ENCODE measurements at regions not wholly inside any gene's neighbourhood (a gene's known extent, or its start where the extent isn't known, plus 50 kb on each side); places are given as distances from the start of the nearest gene placed in this dataset.

DNA sequence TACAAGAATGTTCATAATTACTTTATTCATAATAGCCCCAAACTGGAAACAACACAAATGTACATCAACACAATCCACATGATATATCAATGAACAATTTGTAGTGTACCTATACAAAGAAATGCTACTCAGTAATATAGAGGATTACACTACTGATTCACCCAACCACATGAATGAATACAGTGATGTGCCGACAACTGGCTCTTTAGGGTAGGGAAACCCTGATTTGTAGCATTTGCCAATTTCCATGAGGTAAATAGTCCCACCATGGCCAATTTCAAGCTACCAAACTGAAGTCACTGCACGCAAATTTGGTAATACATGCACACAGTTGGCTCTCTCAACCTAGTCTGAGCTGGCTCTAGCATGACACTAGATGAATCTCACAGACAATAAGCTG, 190.4 kb upstream of the KRR1 start:
- H3K36me3 ChIP-seq (ENCODE audit: control insufficient read depth in 4 of 4, insufficient read depth in 3 of 4, low read depth in 1 of 4, low read length in 3 of 4), result no peaks in the 10 kb centered on the region
- H3K27ac ChIP-seq (ENCODE audit: low read depth in 1 of 2, low read length in 2 of 2), result no peak overlapping the region
- no peaks in the 10 kb centered on the region for H3K4me1 ChIP-seq (ENCODE audit: control insufficient read depth in 4 of 4, insufficient read depth in 4 of 4, low read length in 3 of 4)
- no peak for DNase-seq (ENCODE audit: low spot score)
- 97% methylated on average over 2 of the region's 2 CpGs for WGBS
- H3K27me3 ChIP-seq (ENCODE audit: control insufficient read depth in 4 of 4, insufficient read depth in 4 of 4, low read length in 3 of 4), result no peaks in the 10 kb centered on the region
- H3K9me3 ChIP-seq (ENCODE audit: control insufficient read depth in 4 of 4, low read length in 3 of 4), result no peaks in the 10 kb centered on the region
- H3K9ac ChIP-seq (ENCODE audit: low read depth in 1 of 2, low read length in 2 of 2), result no peak overlapping the region
- no peak overlapping the region for H3K4me3 ChIP-seq (ENCODE audit: low read depth in 1 of 3, low read length in 3 of 3)
- no peak for TF ChIP-seq RAD21 (IDR thresholded peaks at IDR 0.05)
- no peak for TF ChIP-seq EGR1 (IDR thresholded peaks at IDR 0.05; ENCODE audit: low read depth in 2 of 2)
- TF ChIP-seq CTCF (IDR thresholded peaks at IDR 0.05; ENCODE audit: low read depth, low read length, missing input control), result no peak
- no peak for TF ChIP-seq RXRA (IDR thresholded peaks at IDR 0.05)
- no peak for TF ChIP-seq GABPA (IDR thresholded peaks at IDR 0.05 in 1 of 2, conservative IDR thresholded peaks at IDR 0.05 in 1 of 2)
- TF ChIP-seq FOXA2 (IDR thresholded peaks at IDR 0.05), result no peak
- TF ChIP-seq HNF4G (IDR thresholded peaks at IDR 0.05), result no peak
- no peak for TF ChIP-seq FOXA1 (IDR thresholded peaks at IDR 0.05)
- TF ChIP-seq NR2F2 (IDR thresholded peaks at IDR 0.05), result no peak
- TF ChIP-seq HNF4A (conservative IDR thresholded peaks at IDR 0.05), result no peak
- TF ChIP-seq, protein P1, sequence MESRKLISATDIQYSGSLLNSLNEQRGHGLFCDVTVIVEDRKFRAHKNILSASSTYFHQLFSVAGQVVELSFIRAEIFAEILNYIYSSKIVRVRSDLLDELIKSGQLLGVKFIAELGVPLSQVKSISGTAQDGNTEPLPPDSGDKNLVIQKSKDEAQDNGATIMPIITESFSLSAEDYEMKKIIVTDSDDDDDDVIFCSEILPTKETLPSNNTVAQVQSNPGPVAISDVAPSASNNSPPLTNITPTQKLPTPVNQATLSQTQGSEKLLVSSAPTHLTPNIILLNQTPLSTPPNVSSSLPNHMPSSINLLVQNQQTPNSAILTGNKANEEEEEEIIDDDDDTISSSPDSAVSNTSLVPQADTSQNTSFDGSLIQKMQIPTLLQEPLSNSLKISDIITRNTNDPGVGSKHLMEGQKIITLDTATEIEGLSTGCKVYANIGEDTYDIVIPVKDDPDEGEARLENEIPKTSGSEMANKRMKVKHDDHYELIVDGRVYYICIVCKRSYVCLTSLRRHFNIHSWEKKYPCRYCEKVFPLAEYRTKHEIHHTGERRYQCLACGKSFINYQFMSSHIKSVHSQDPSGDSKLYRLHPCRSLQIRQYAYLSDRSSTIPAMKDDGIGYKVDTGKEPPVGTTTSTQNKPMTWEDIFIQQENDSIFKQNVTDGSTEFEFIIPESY (IDR thresholded peaks at IDR 0.05), result no peak

DNA sequence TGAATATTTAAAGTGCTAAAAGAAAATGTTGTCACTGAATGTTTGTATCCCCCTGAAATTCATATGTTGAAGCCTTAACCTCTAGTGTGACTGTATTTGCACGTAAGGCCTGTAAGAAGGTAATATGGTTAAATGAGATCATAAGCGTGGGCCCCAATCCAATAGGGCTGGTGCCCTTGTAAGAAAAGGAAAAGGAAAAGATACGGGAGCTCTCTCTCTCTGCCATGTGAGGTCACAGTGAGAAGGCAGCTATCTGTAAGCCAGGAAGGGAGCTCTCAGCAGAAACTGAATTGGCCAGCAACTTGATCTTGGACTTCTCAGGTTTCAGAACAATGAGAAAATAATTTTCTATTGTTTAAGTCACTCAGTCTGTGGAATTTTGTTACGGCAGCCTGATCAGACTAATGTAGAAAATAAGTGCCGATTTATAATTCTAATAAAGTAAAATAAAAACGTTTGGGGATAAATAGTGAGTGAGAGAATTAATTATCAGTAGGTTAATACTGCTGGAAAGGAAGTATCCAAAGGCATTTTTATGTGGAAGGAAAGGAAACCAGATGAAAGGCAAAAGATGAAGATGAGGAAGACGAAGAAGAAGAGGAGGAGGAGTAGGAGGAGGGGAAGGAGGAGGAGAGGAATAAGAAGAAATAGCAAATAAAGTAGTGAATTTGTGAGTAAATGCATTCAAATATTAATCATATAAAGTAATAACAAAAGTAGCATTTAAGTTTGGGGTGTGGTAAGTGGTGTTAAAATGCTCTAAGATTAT, 188.5 kb upstream of the KRR1 start:
- Histone ChIP-seq H3K27me3 (ENCODE audit: control insufficient read depth in 4 of 4, insufficient read depth in 4 of 4, low read length in 3 of 4) (no peaks in the 10 kb centered on the region), H3K9me3 (ENCODE audit: control insufficient read depth in 4 of 4, low read length in 3 of 4) (no peaks in the 10 kb centered on the region), H3K36me3 (ENCODE audit: control insufficient read depth in 4 of 4, insufficient read depth in 3 of 4, low read depth in 1 of 4, low read length in 3 of 4) (no peaks in the 10 kb centered on the region), H3K4me1 (ENCODE audit: control insufficient read depth in 4 of 4, insufficient read depth in 4 of 4, low read length in 3 of 4) (no peaks in the 10 kb centered on the region), H3K9ac (ENCODE audit: low read depth in 1 of 2, low read length in 2 of 2) (no peak overlapping the region), H3K27ac (ENCODE audit: low read depth in 1 of 2, low read length in 2 of 2) (no peak overlapping the region), H3K4me3 (ENCODE audit: low read depth in 1 of 3, low read length in 3 of 3) (no peak overlapping the region)
- DNase-seq (ENCODE audit: low spot score), result no peak
- TF ChIP-seq EGR1 (IDR thresholded peaks at IDR 0.05; ENCODE audit: low read depth in 2 of 2), result no peak
- TF ChIP-seq YY1 (IDR thresholded peaks at IDR 0.05), result no peak
- TF ChIP-seq, protein P1 (IDR thresholded peaks at IDR 0.05), result no peak
- no peak for TF ChIP-seq FOXA2 (IDR thresholded peaks at IDR 0.05)
- no peak for TF ChIP-seq MAX (IDR thresholded peaks at IDR 0.05)
- TF ChIP-seq GABPA (IDR thresholded peaks at IDR 0.05 in 1 of 2, conservative IDR thresholded peaks at IDR 0.05 in 1 of 2), result no peak
- TF ChIP-seq HNF4A (conservative IDR thresholded peaks at IDR 0.05), result no peak
- TF ChIP-seq HNF4G (IDR thresholded peaks at IDR 0.05), result no peak
- no peak for TF ChIP-seq RAD21 (IDR thresholded peaks at IDR 0.05)
- TF ChIP-seq FOXA1 (IDR thresholded peaks at IDR 0.05), result no peak
- no peak for TF ChIP-seq JUND (IDR thresholded peaks at IDR 0.05)
- no peak for TF ChIP-seq RXRA (IDR thresholded peaks at IDR 0.05)
- TF ChIP-seq CTCF (IDR thresholded peaks at IDR 0.05; ENCODE audit: low read depth, low read length, missing input control), result no peak
- no peak for TF ChIP-seq TAF1 (conservative IDR thresholded peaks at IDR 0.05)
- no peak for TF ChIP-seq ATF3 (IDR thresholded peaks at IDR 0.05)
- no peak for TF ChIP-seq NR2F2 (IDR thresholded peaks at IDR 0.05)
- no peak for TF ChIP-seq SP1 (IDR thresholded peaks at IDR 0.05)
- TF ChIP-seq REST (IDR thresholded peaks at IDR 0.05), result no peak
- WGBS, result 74% methylated on average over 7 of the region's 7 CpGs

Measured in liver (tissue), 8 donors.